ENCODE measurements at regions not wholly inside any gene's neighbourhood (a gene's known extent, or its start where the extent isn't known, plus 50 kb on each side); places are given as distances from the start of the nearest gene placed in this dataset.

- no peak for TF ChIP-seq CTCF (IDR thresholded peaks at IDR 0.05; ENCODE audit: low read length)
- TF ChIP-seq EZH2 (IDR thresholded peaks at IDR 0.05; ENCODE audit: borderline replicate concordance, low read length), result no peak
Observed at GRCh38 chr4:34372815-34373214, 1871.5 kb downstream of the ARAP2 start.

Measured in OCI-LY1 (cell line).